BJ (cell line): ENCODE measurements at regions not wholly inside any gene's neighbourhood (a gene's known extent, or its start where the extent isn't known, plus 50 kb on each side); places are given as distances from the start of the nearest gene placed in this dataset.

ENCODE experiments used
- CTCF ChIA-PET: fragments of 350-600 bp; formaldehyde crosslinking; extraction: SDS; loops from one replicate; lab custom pipeline; 2021; ENCODE audit warnings: antibody characterized with exemption, inconsistent platforms; lab: Yijun Ruan, JAX
- POLR2A ChIA-PET: fragments of 300-600 bp; sonication (Branson Sonifier 250); formaldehyde crosslinking; extraction: SDS; loops from one replicate; lab custom pipeline; 2021; ENCODE audit warnings: antibody characterized with exemption; lab: Charles Lee
- DNase-seq: peaks from one replicate; pipeline ENCODE4 v3.0.0-alpha.2; 2011; ENCODE audit warnings: low read depth
- H3K27me3 ChIP-seq: 2 replicates; pipeline ENCODE4 v1.6.0; 2011; ENCODE audit warnings: low read length; ENCODE audit not compliant: control insufficient read depth, insufficient read depth
- H3K36me3 ChIP-seq: 2 replicates; pipeline ENCODE4 v1.5.1; 2011; ENCODE audit warnings: low read length; ENCODE audit not compliant: control insufficient read depth, insufficient read depth
- H3K4me3 ChIP-seq: 2 replicates; pipeline ENCODE4 v1.5.1; 2011; ENCODE audit warnings: low read depth, mild to moderate bottlenecking, control low read depth, low read length
- CTCF ChIP-seq: IDR thresholded peaks from 2 replicates; pipeline ENCODE4 v1.5.1; 2011; ENCODE audit warnings: low read depth, mild to moderate bottlenecking, control low read depth, inconsistent platforms, low read length, moderate library complexity; ENCODE audit not compliant: insufficient read depth

GRCh38 chr2:42933824-42934254 lies 141.5 kb upstream of the HAAO start:
- no peak for TF ChIP-seq CTCF
- CTCF ChIA-PET, result interaction anchor here (0.8 to 3.3 kb wide), 4 partner anchors 9 to 106 kb away, joined by 3 to 11 read pairs (median 7); no protein-coding TSS in a partner anchor
- POLR2A ChIA-PET, result no interaction called here
- Histone ChIP-seq H3K4me3 (no peak overlapping the region), H3K27me3 (no peaks in the 10 kb centered on the region), H3K36me3 (no peaks in the 10 kb centered on the region)
- DNase-seq, result no peak

- POLR2A ChIA-PET, result interaction anchor here (0.6 kb wide), 1 partner anchor 30 kb away, joined by 7 read pairs; no protein-coding TSS in a partner anchor
Measured at GRCh38 chr2:42932271-42933151, 140.1 kb upstream of the HAAO start.

DNA sequence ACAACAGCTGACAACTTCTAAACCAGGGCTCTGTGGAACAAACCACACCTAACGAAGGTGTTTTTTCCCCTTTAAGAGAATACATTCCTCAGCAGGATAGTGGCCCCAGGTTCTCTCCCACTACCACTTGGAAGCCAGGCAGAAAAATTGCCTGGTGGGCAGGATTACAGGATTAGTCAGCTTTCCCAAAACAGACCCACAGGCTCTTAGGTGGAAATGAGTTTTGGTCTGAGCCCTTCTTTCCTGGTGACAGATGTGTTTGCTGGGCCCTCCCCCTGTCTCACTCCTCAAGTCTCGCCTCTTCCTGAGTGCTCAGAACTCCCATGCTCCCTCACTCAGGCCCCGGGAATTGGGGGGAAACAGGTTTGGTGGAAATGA lies 139.4 kb upstream of the HAAO start:
- ChIA-PET POLR2A (no interaction called here), CTCF (interaction anchor here (0.9 to 3.3 kb wide), 5 partner anchors 10 to 23 kb away, joined by 3 to 11 read pairs (median 4); no protein-coding TSS in a partner anchor)
- no peaks in the 10 kb centered on the region for H3K27me3 ChIP-seq
- no peak overlapping the region for H3K4me3 ChIP-seq
- no peak for DNase-seq
- no peaks in the 10 kb centered on the region for H3K36me3 ChIP-seq
- no peak for TF ChIP-seq CTCF

More at GRCh38 chr2:42932271-42933151, 140.1 kb upstream of the HAAO start:
- no peak overlapping the region for H3K4me3 ChIP-seq
- no peak for DNase-seq
- CTCF ChIA-PET, result interaction anchor here (0.7 to 3.3 kb wide), 8 partner anchors 11 to 297 kb away, joined by 3 to 11 read pairs (median 4); no protein-coding TSS in a partner anchor
- TF ChIP-seq CTCF, result no peak
- H3K36me3 ChIP-seq, result no peaks in the 10 kb centered on the region
- no peaks in the 10 kb centered on the region for H3K27me3 ChIP-seq

- ChIA-PET CTCF (interaction anchor here (0.9 to 3.3 kb wide), 6 partner anchors 10 to 23 kb away, joined by 3 to 11 read pairs (median 4); no protein-coding TSS in a partner anchor), POLR2A (no interaction called here)
- Histone ChIP-seq H3K36me3 (no peaks in the 10 kb centered on the region), H3K27me3 (no peaks in the 10 kb centered on the region), H3K4me3 (no peak overlapping the region)
- peak; percentile 38; the same call in 1 of the 2 replicates for TF ChIP-seq CTCF
- no peak for DNase-seq
Measured at GRCh38 chr2:42931146-42931817, 138.9 kb upstream of the HAAO start.

DNA sequence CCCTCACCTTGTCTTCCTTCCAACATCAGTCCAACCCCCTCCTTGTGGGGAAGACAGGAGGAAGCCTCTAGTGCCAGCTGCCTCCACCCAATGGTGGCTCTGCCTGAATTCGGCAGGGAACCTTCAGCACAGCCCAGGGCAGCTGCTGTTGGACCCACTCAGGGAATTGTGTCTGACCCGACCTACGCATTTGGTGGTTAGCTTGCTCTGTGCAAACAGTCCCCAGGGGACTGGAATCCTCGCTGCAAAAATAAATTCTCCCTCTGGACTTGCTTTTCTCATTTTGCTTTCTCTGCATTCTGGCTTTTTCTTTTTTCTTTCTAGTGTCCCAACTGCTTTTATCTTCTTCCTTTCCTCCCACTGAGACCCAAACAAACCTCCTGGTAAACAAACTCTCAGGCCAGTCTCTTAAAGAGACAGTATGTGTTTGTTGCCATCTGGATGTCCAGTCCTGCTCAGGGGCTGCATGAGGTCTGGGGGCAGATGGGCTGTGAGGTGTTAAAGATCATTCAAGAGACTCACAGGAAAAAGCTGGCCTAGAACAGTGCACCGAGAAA lies 137.7 kb upstream of the HAAO start:
- Histone ChIP-seq H3K27me3 (no peaks in the 10 kb centered on the region), H3K36me3 (no peaks in the 10 kb centered on the region), H3K4me3 (no peak overlapping the region)
- ChIA-PET CTCF (interaction anchor here (0.7 to 2.6 kb wide), 13 partner anchors 7 to 297 kb away, joined by 3 to 19 read pairs (median 4); no protein-coding TSS in a partner anchor), POLR2A (no interaction called here)
- no peak for TF ChIP-seq CTCF
- no peak for DNase-seq
